Transverse colon (tissue), 4 donors: ENCODE measurements at regions not wholly inside any gene's neighbourhood (a gene's known extent, or its start where the extent isn't known, plus 50 kb on each side); places are given as distances from the start of the nearest gene placed in this dataset.

Experiments used
- DNase-seq: peaks from one replicate; pipeline ENCODE4 v3.0.0-alpha.2; 2019
- H3K27ac ChIP-seq, 4 donors: fragments of 200-600 bp; sonication (generic); 2 replicates each; pipeline ENCODE4 v1.5.1; 2016 to 2018; ENCODE audit warnings: inconsistent platforms in 4 of 4
- H3K27me3 ChIP-seq: fragments of 200-600 bp; sonication (generic); 2 replicates; pipeline ENCODE4 v1.5.1; 2017; ENCODE audit warnings: inconsistent platforms
- H3K36me3 ChIP-seq, 4 donors: fragments of 200-600 bp; sonication (generic); 2 replicates each; pipeline ENCODE4 v1.5.1; 2017 to 2019; ENCODE audit warnings: inconsistent platforms in 4 of 4
- H3K4me1 ChIP-seq, 4 donors: fragments of 200-600 bp; sonication (generic); 2 replicates each; pipeline ENCODE4 v1.5.1; 2017 to 2020; ENCODE audit warnings: inconsistent platforms in 4 of 4
- H3K4me3 ChIP-seq, 4 donors: fragments of 200-600 bp; sonication (generic); 1 replicate in 1 of 4; 2 replicates in 3 of 4; pipeline versions ENCODE4 v1.5.1 to v1.6.1; 2017 to 2019; ENCODE audit warnings: inconsistent platforms in 4 of 4
- H3K9me3 ChIP-seq, 2 donors: fragments of 200-600 bp; sonication (generic); 2 replicates each; pipeline ENCODE4 v1.5.1; 2017 to 2019; ENCODE audit warnings: inconsistent platforms in 2 of 2
- EP300 ChIP-seq: sonication (generic); formaldehyde crosslinking; IDR thresholded peaks from one replicate; pipeline ENCODE4 v1.6.1; 2017; ENCODE audit warnings: antibody characterized with exemption, low read depth
- POLR2A ChIP-seq: fragments of 450-650 bp; IDR thresholded peaks from one replicate; pipeline ENCODE4 v1.6.1; 2016; ENCODE audit warnings: antibody characterized with exemption, mild to moderate bottlenecking, moderate library complexity
- POLR2AphosphoS5 ChIP-seq, 3 donors: sonication (generic); formaldehyde crosslinking; IDR thresholded peaks; one replicate each; pipeline ENCODE4 v1.6.1; 2016; ENCODE audit warnings: antibody characterized with exemption in 3 of 3
- WGBS, 2 donors: methylation state at CpG; one replicate each; pipeline ENCODE4 v1.1.5; 2018; ENCODE audit warnings: low coverage in 1 of 2; 5-methylcytosine and 5-hydroxymethylcytosine counted together
- in situ Hi-C, 4 donors: fragments of 200-750 bp; cut with MboI; loops; one replicate each; pipeline versions ENCODE4 v1.15.0 to v1.15.1; 2017; ENCODE audit warnings: low sequenced_read_pairs in 3 of 4, low pct_ligation_motif_present in 1 of 4, low pct_unique_long_range_greater_than_20kb in 1 of 4
- intact Hi-C: fragments of 100-400 bp; cut with DNase I; formaldehyde crosslinking; loops from one replicate; pipeline ENCODE4 v1.15.1; 2023; ENCODE audit warnings: low total_unique reads
- TF ChIP-seq, protein P1 (sequence below), 5 experiments: fragments of 200-600 bp in 3 of 5; fragments of 450-650 bp in 2 of 5; sonication (generic) in 3 of 5; IDR thresholded peaks; 1 replicate in 2 of 5; 2 replicates in 3 of 5; pipeline ENCODE4 v1.5.1; 2016 to 2017; ENCODE audit warnings: antibody characterized with exemption in 5 of 5, inconsistent platforms in 3 of 5, mild to moderate bottlenecking in 2 of 5, moderate library complexity in 1 of 5

DNA sequence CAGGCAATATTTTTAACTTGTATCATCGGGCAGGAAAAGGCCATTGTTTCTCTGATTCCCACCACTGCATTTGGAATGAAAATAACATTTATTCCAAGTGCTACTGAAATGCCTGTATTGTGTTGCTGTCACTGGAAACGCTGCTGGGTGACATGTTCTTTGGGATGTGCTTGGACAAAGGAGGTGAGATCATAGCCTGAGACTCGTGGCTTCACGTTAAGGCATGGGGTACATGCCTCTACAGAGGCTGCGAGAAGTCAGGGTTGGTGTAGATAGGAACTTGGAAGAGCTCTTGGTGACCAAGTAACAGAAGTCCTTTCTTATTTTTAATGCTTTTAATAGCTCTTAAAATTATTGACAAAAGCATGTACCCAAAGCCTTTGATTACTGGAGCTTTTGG is 58.8 kb upstream of the MAF start:
- H3K4me3 ChIP-seq, result no peak overlapping the region
- TF ChIP-seq EP300 (no peak), POLR2A (no peak), POLR2AphosphoS5 (IDR thresholded peaks at IDR 0.05) (no peak)
- TF ChIP-seq, protein P1, sequence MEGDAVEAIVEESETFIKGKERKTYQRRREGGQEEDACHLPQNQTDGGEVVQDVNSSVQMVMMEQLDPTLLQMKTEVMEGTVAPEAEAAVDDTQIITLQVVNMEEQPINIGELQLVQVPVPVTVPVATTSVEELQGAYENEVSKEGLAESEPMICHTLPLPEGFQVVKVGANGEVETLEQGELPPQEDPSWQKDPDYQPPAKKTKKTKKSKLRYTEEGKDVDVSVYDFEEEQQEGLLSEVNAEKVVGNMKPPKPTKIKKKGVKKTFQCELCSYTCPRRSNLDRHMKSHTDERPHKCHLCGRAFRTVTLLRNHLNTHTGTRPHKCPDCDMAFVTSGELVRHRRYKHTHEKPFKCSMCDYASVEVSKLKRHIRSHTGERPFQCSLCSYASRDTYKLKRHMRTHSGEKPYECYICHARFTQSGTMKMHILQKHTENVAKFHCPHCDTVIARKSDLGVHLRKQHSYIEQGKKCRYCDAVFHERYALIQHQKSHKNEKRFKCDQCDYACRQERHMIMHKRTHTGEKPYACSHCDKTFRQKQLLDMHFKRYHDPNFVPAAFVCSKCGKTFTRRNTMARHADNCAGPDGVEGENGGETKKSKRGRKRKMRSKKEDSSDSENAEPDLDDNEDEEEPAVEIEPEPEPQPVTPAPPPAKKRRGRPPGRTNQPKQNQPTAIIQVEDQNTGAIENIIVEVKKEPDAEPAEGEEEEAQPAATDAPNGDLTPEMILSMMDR (IDR thresholded peaks at IDR 0.05), result no peak
- no peaks in the 10 kb centered on the region for H3K36me3 ChIP-seq
- no peak for DNase-seq
- WGBS, 2 donors, result 76 to 83% methylated on average over 2 to 5 of the region's 5 CpGs
- in situ Hi-C loops, result no loop called here
- no peaks in the 10 kb centered on the region for H3K4me1 ChIP-seq
- intact Hi-C loops, result no loop called here
- no peaks in the 10 kb centered on the region for H3K9me3 ChIP-seq
- H3K27me3 ChIP-seq, result no peaks in the 10 kb centered on the region
- H3K27ac ChIP-seq, result no peak overlapping the region

DNA sequence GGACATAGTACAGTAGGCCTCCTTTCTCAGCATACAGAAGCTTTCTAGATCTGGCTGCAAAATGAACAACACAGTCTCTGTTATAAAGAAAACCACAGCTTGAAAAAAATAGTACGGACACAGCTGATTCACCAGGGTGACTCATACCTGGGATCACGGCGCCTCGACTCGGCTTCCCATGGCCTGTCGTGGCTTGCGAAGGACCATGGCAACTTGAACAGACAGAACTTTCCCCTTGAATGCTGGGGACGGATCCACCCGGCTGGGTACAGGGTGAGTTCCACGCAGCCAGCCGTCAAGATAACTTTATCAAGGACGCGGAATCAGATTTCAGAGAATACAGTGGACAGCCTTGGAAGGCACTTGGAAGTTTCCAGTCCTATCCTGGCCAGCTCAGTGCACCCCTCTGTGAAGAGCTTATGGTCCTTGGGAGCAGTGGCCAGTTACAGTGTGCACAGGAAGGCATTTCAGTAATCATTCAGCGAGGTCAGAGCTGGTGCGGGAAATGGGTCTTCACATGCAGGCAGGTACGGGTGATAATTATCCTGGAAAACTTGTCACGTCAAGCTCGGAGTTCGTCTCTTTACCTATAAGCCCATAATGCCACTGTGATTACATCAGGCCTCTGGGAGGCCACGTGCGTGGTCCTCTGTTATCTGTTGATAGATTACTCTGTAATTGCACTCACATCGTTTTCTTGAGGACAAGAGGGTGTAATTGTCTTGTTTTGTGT is 57.9 kb upstream of the MAF start:
- TF ChIP-seq, protein P1 (IDR thresholded peaks at IDR 0.05), result no peak
- TF ChIP-seq POLR2AphosphoS5 (IDR thresholded peaks at IDR 0.05) (no peak), POLR2A (no peak), EP300 (no peak)
- Histone ChIP-seq H3K36me3 (no peaks in the 10 kb centered on the region), H3K4me3 (no peak overlapping the region), H3K27me3 (no peaks in the 10 kb centered on the region), H3K4me1 (no peaks in the 10 kb centered on the region), H3K9me3 (no peaks in the 10 kb centered on the region), H3K27ac (no peak overlapping the region)
- 39 to 82% methylated on average over 4 to 22 of the region's 22 CpGs for WGBS, 2 donors
- intact Hi-C loops (no loop called here), in situ Hi-C loops (no loop called here)
- DNase-seq, result no peak

DNA sequence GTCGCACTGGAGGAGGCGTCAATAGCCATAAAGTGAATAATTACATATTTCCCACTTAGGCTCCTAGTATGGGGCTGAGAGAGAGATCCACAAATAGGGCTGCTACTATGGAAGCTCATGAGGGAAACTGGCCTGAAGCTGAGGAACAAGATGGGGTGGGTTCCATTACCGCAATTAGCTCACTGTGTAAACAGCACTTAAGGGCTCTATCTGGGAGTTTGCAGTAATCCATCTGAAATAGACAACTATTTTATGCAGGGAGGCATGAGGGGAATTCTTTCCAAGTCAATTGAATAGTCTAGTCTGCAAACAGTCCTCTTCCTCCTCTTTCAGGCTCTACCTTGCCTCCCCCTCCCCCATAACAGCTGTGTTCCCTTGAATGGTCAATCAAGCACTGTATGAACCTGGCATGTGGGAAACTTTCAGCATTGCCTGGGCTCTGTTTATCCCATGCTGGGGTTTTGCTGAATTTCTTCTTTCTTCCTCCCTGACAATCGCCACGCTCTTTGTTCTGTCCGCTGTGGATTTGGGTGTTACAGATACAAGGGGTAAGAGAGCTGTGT is 56.1 kb upstream of the MAF start:
- intact Hi-C loops (no loop called here), in situ Hi-C loops (no loop called here)
- Histone ChIP-seq H3K27me3 (no peaks in the 10 kb centered on the region), H3K9me3 (no peaks in the 10 kb centered on the region), H3K27ac (no peak overlapping the region), H3K4me3 (no peak overlapping the region), H3K4me1 (no peaks in the 10 kb centered on the region), H3K36me3 (no peaks in the 10 kb centered on the region)
- no peak for DNase-seq
- TF ChIP-seq EP300, result no peak
- no peak for TF ChIP-seq POLR2AphosphoS5 (IDR thresholded peaks at IDR 0.05)
- TF ChIP-seq, protein P1 (IDR thresholded peaks at IDR 0.05), result no peak
- no peak for TF ChIP-seq POLR2A
- WGBS, 2 donors, result 43 to 80% methylated on average over 1 to 6 of the region's 6 CpGs

DNA sequence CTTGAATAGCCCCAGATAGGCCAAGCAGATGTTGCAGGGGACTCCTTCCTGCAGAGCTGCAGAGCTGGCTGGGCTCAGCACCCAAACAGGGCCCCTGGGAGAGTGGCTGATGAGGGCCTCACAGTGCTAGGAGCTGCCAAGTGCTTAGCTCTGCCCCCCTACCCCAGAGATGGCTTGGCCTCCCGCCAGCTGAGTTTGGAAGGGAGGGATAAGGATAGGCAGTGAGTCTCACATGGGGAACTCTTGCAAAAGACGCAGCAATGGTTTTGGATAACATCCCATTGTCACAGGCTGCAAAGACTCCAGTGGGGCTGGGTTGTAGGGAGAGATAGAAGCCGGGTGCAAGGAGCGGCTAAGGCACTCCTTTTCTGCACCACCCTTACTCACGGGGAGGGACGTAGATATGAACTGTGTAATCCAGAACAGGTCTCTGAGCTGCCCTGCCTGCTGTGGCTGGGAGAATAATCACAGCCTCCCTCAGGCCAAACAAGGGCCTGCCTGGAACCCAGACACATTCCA is 52.9 kb upstream of the MAF start:
- intact Hi-C loops (no loop called here), in situ Hi-C loops (no loop called here)
- H3K4me1 ChIP-seq, result no peaks in the 10 kb centered on the region
- no peak overlapping the region for H3K4me3 ChIP-seq
- no peaks in the 10 kb centered on the region for H3K27me3 ChIP-seq
- H3K27ac ChIP-seq, result no peak overlapping the region
- DNase-seq, result no peak
- no peaks in the 10 kb centered on the region for H3K36me3 ChIP-seq
- H3K9me3 ChIP-seq, result no peaks in the 10 kb centered on the region
- WGBS, 2 donors, result 54% methylated on average over 6 of the region's 6 CpGs; no CpG with 5 or more reads in 1 of the 2 donors
- TF ChIP-seq POLR2AphosphoS5 (IDR thresholded peaks at IDR 0.05) (no peak), POLR2A (no peak), EP300 (no peak)
- TF ChIP-seq, protein P1 (IDR thresholded peaks at IDR 0.05), result no peak
